Lung (tissue), 11 donors: ENCODE measurements at regions not wholly inside any gene's neighbourhood (a gene's known extent, or its start where the extent isn't known, plus 50 kb on each side); places are given as distances from the start of the nearest gene placed in this dataset.

Experiments used
- ATAC-seq: fragments of 200-7000 bp; cut with Tn5 transposase; one replicate; pipeline ENCODE4 v1.9.1; 2020; ENCODE audit warnings: moderate number of reproducible peaks; ENCODE audit not compliant: insufficient read depth, low FRiP score
- DNase-seq, 3 donors: peaks; one replicate each; pipeline ENCODE4 v3.0.0-alpha.2; 2013 to 2017
- H3K27ac ChIP-seq, 2 donors: one replicate each; pipeline ENCODE4 v1.5.1; 2013; ENCODE audit warnings: mild to moderate bottlenecking in 2 of 2, moderate library complexity in 2 of 2, control low read depth in 1 of 2, inconsistent platforms in 1 of 2, low read depth in 1 of 2, low read length in 1 of 2
- H3K27me3 ChIP-seq, 3 donors: one replicate each; pipeline ENCODE4 v1.5.1; 2013; ENCODE audit warnings: low read length in 2 of 3; ENCODE audit not compliant: control insufficient read depth in 3 of 3, insufficient read depth in 3 of 3
- H3K36me3 ChIP-seq, 4 donors: one replicate each; pipeline ENCODE4 v1.5.1; 2013; ENCODE audit warnings: low read length in 4 of 4, mild to moderate bottlenecking in 1 of 4, moderate library complexity in 1 of 4; ENCODE audit not compliant: control insufficient read depth in 4 of 4, insufficient read depth in 4 of 4
- H3K4me1 ChIP-seq, 5 donors: one replicate each; pipeline ENCODE4 v1.5.1; 2013; ENCODE audit warnings: low read length in 5 of 5, mild to moderate bottlenecking in 2 of 5, moderate library complexity in 1 of 5; ENCODE audit not compliant: control insufficient read depth in 5 of 5, insufficient read depth in 5 of 5
- H3K4me3 ChIP-seq: one replicate; pipeline ENCODE4 v1.5.1; 2013; ENCODE audit warnings: mild to moderate bottlenecking, control low read depth, moderate library complexity
- H3K9ac ChIP-seq, 2 donors: one replicate each; pipeline ENCODE4 v1.5.1; 2013; ENCODE audit warnings: low read length in 2 of 2, control low read depth in 1 of 2; ENCODE audit not compliant: insufficient read depth in 1 of 2
- H3K9me3 ChIP-seq, 4 donors: one replicate each; pipeline ENCODE4 v1.5.1; 2013; ENCODE audit warnings: low read length in 3 of 4, mild to moderate bottlenecking in 1 of 4, moderate library complexity in 1 of 4; ENCODE audit not compliant: control insufficient read depth in 4 of 4, insufficient read depth in 3 of 4
- WGBS, 2 donors: extraction: QIAGEN DNeasy Blood & Tissue Kit; methylation state at CpG; one replicate each; pipeline ENCODE4 v1.1.7; 2013; 5-methylcytosine and 5-hydroxymethylcytosine counted together
- TF ChIP-seq, protein P1 (sequence below): IDR thresholded peaks from 2 replicates; pipeline ENCODE4 v1.5.1; 2012; ENCODE audit warnings: mild to moderate bottlenecking; ENCODE audit errors: control extremely low read depth, extremely low read depth
- donor health status: control.
- donor health status: control.
- donor health status: Bipolar disorder and iron deficiency.
- donor health status: healthy.
- donor health status: DM: yes; HTN: yes; CAD: no.

DNA sequence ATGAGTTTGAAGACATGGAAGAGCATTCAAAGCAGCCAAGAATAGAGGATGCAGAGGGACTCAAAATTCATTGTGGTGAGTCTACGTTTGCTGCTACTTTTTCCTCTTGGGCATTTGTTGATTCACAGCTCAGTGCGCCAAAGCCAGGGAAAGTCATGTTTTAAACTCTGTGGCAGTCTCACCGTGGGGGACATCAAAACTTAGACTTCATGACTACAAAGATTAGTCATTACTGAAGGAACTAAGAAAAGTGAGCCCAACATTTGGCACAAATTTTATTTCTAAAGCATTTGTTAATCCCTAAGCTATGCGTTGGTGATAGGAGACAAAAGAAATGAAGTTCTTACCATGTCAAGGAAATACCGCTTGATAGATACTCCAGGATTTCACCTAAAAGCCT lies 73.7 kb upstream of the MTAP start:
- Histone ChIP-seq H3K27ac (no peak overlapping the region), H3K27me3 (peaks cover 0 to 66% (median 0%) of the 10 kb centered on the region in 3 donors), H3K9me3 (peaks cover 0 to 2% (median 0%) of the 10 kb centered on the region in 4 donors), H3K4me3 (no peak overlapping the region), H3K9ac (no peak overlapping the region), H3K4me1 (no peaks in the 10 kb centered on the region), H3K36me3 (no peaks in the 10 kb centered on the region)
- ATAC-seq (no peak), DNase-seq (no peak)
- WGBS, 2 donors, result 65 to 84% methylated on average over 5 of the region's 5 CpGs
- TF ChIP-seq, protein P1, sequence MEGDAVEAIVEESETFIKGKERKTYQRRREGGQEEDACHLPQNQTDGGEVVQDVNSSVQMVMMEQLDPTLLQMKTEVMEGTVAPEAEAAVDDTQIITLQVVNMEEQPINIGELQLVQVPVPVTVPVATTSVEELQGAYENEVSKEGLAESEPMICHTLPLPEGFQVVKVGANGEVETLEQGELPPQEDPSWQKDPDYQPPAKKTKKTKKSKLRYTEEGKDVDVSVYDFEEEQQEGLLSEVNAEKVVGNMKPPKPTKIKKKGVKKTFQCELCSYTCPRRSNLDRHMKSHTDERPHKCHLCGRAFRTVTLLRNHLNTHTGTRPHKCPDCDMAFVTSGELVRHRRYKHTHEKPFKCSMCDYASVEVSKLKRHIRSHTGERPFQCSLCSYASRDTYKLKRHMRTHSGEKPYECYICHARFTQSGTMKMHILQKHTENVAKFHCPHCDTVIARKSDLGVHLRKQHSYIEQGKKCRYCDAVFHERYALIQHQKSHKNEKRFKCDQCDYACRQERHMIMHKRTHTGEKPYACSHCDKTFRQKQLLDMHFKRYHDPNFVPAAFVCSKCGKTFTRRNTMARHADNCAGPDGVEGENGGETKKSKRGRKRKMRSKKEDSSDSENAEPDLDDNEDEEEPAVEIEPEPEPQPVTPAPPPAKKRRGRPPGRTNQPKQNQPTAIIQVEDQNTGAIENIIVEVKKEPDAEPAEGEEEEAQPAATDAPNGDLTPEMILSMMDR, result no peak

DNA sequence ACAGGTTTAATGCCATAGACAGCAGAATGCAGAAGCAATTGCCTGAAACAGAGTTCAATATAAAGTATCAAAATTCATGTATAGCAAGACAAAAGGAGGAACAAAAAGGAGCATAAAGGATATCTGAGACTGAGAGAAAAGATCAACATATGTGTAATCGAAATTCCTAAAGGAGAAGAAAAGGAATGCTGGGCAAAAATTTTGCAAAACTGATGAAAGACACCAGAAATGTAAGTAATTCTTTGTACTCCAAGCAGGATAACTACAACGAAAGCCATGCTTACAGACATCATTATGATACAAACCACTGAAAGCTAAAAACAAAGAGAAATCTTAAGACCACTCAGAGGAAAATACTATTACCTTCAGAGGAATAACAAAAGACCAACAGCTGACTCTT lies 72.8 kb upstream of the MTAP start:
- Histone ChIP-seq H3K4me1 (no peaks in the 10 kb centered on the region), H3K9ac (no peak overlapping the region), H3K9me3 (peaks cover 0 to 2% (median 0%) of the 10 kb centered on the region in 4 donors), H3K36me3 (no peaks in the 10 kb centered on the region), H3K4me3 (no peak overlapping the region), H3K27ac (no peak overlapping the region), H3K27me3 (peaks cover 0 to 67% (median 0%) of the 10 kb centered on the region in 3 donors)
- ATAC-seq (no peak), DNase-seq (no peak)
- TF ChIP-seq, protein P1, result no peak
- 59 to 74% methylated on average over 2 of the region's 2 CpGs for WGBS, 2 donors

DNA sequence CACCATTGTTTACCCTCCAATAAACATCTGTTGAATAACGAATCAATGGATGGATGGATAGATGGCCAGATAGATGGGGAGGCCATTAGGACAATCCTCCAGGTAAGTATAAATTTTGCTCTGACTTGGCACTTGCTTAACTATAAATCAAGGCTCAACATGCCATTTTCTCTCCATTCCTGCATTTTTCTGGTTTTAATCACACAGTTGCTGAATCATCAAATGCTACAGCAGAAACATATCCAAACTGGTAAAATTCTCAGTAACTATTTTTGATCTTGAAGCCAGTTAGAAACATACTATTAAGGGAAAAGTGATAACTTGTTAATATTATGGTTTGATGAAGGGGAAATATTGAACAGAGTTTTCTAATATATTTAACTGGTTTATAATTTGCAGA lies 71.5 kb upstream of the MTAP start:
- no peak overlapping the region for H3K27ac ChIP-seq
- TF ChIP-seq, protein P1, result no peak
- WGBS, 2 donors, result 51 to 76% methylated on average over 1 of the region's 1 CpG

DNA sequence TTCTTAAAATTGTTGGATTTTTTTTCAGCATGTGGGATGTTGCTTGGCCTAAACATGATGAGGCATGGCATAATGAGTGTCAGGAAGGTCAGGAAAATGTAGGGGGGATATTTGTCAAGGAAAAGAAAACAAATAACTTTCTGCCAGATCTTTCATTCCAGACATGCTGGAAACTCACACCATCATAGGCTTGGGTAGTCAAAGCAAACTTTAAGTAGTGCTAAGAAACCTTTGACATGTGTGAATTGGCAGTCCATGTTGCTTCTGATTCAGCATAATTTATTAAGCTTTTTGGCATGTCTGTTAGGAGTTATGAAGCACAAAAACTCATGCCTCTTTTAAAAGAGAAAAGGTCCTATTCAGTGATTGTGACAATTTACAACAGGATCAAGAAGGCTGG lies 61.3 kb upstream of the MTAP start:
- DNase-seq, result no peak

More for the DNA sequence above, 71.5 kb upstream of the MTAP start:
- ATAC-seq (no peak), DNase-seq (no peak)
- Histone ChIP-seq H3K9me3 (peaks cover 0 to 5% (median 0%) of the 10 kb centered on the region in 4 donors), H3K9ac (no peak overlapping the region), H3K4me3 (no peak overlapping the region), H3K4me1 (no peaks in the 10 kb centered on the region), H3K27me3 (peaks cover 0 to 62% (median 0%) of the 10 kb centered on the region in 3 donors), H3K36me3 (no peaks in the 10 kb centered on the region)

More for the DNA sequence above, 61.3 kb upstream of the MTAP start:
- H3K4me3 ChIP-seq, result no peak overlapping the region
- H3K36me3 ChIP-seq, result no peaks in the 10 kb centered on the region
- no peaks in the 10 kb centered on the region for H3K4me1 ChIP-seq
- ATAC-seq, result no peak
- H3K9ac ChIP-seq, result no peak overlapping the region
- TF ChIP-seq, protein P1, result no peak
- no peaks in the 10 kb centered on the region for H3K9me3 ChIP-seq
- no peak overlapping the region for H3K27ac ChIP-seq
- H3K27me3 ChIP-seq, result peaks cover 0 to 33% (median 0%) of the 10 kb centered on the region in 3 donors
